ENCODE measurements at regions not wholly inside any gene's neighbourhood (a gene's known extent, or its start where the extent isn't known, plus 50 kb on each side); places are given as distances from the start of the nearest gene placed in this dataset.

GRCh38 chr4:177562859-177563258 lies 120.6 kb upstream of the AGA start:
- no peak overlapping the region for H2AFZ ChIP-seq (replicated peaks; ENCODE audit: low read length, poor library complexity)
- H3K27ac ChIP-seq (ENCODE audit: insufficient read depth, low read length) = no peak overlapping the region
- no CpG with 5 or more reads among the region's 1 CpG for WGBS, 2 experiments (ENCODE audit: extremely low coverage in 2 of 2, insufficient read length in 1 of 2)
- H2AK5ac ChIP-seq (ENCODE audit: low read depth, low read length) = no peak overlapping the region
- 0 out of 2 replicates have a peak, but pooled peaks have one; percentile 21 for ATAC-seq (ENCODE audit: low read depth)
- no peak overlapping the region for H3K4ac ChIP-seq (ENCODE audit: low read depth, low read length)
- H2BK5ac ChIP-seq (ENCODE audit: low read depth, low read length, poor library complexity, severe bottlenecking) = no peak overlapping the region
- H4K20me1 ChIP-seq (ENCODE audit: insufficient read depth, low read length) = no peaks in the 10 kb centered on the region
- H2BK120ac ChIP-seq (ENCODE audit: low read depth, low read length) = no peak overlapping the region
- no peak for DNase-seq
- H3K56ac ChIP-seq (ENCODE audit: extremely low read depth, insufficient read depth, low read length) = no peak overlapping the region
- H2BK20ac ChIP-seq (ENCODE audit: low read depth, low read length) = no peak overlapping the region
- no peak overlapping the region for H4K8ac ChIP-seq (ENCODE audit: low read depth in 2 of 2, low read length in 2 of 2)
- no peak overlapping the region for H3K14ac ChIP-seq (replicated peaks; ENCODE audit: low read depth, low read length)
- H2BK15ac ChIP-seq (ENCODE audit: low read depth, low read length) = no peak overlapping the region
- H3K18ac ChIP-seq (ENCODE audit: low read depth, low read length) = no peak overlapping the region
- in situ Hi-C loops (cut with MboI; ENCODE audit: low sequenced_read_pairs) = loop anchor here (25.0 kb wide), 2 partner anchors 451 to 1724 kb away; no protein-coding TSS in a partner anchor
- no peak overlapping the region for H3K4me2 ChIP-seq (ENCODE audit: low read depth, low read length)
- dilution Hi-C loops (cut with HindIII; ENCODE audit: low sequenced_read_pairs, unreplicated experiment) = no loop called here
- no peak overlapping the region for H3K4me3 ChIP-seq (ENCODE audit: insufficient read depth, low read depth, low read length)
- no peak overlapping the region for H3K9ac ChIP-seq (ENCODE audit: low read depth, low read length)
- H4K91ac ChIP-seq (ENCODE audit: insufficient read depth, low read depth, low read length) = no peak overlapping the region
- H3K23ac ChIP-seq (ENCODE audit: low read depth, low read length) = no peak overlapping the region
- H3K9me3 ChIP-seq (ENCODE audit: control insufficient read depth, insufficient read depth, low read length) = no peaks in the 10 kb centered on the region
- BruUV-seq (replicated peaks) = no TSS peak
- H3K79me1 ChIP-seq (ENCODE audit: low read depth in 1 of 2, low read length in 2 of 2) = no peaks in the 10 kb centered on the region
- ChIA-PET CTCF (no interaction called here), POLR2A (ENCODE audit: unreplicated experiment) (no interaction called here)
- H4K5ac ChIP-seq (ENCODE audit: low read depth, low read length) = no peak overlapping the region
- H3K4me1 ChIP-seq (ENCODE audit: control insufficient read depth, insufficient read depth, low read length) = no peaks in the 10 kb centered on the region
- no peaks in the 10 kb centered on the region for H3K27me3 ChIP-seq (ENCODE audit: control insufficient read depth, insufficient read depth, low read length)
- no peak overlapping the region for H2AK9ac ChIP-seq (replicated peaks; ENCODE audit: low read depth, low read length, poor library complexity)
- H3K9me1 ChIP-seq (ENCODE audit: insufficient read depth, low read length) = no peaks in the 10 kb centered on the region
- no peaks in the 10 kb centered on the region for H3K36me3 ChIP-seq (ENCODE audit: control insufficient read depth, insufficient read depth, low read length)
- no peak for TF ChIP-seq CEBPB (IDR thresholded peaks at IDR 0.05; ENCODE audit: low read depth, low read length)
- no peak for TF ChIP-seq POLR2A (IDR thresholded peaks at IDR 0.05; ENCODE audit: low read depth, low read length)
- TF ChIP-seq CTCF (conservative IDR thresholded peaks at IDR 0.05; ENCODE audit: low read depth, low read length) = no peak
- no peak for TF ChIP-seq RFX5 (IDR thresholded peaks at IDR 0.05; ENCODE audit: low read depth, low read length)
- no peak for TF ChIP-seq MAZ (IDR thresholded peaks at IDR 0.05; ENCODE audit: borderline replicate concordance, low read depth, low read length)
- TF ChIP-seq USF2 (IDR thresholded peaks at IDR 0.05; ENCODE audit: low read depth, low read length) = no peak
- TF ChIP-seq RAD21 (IDR thresholded peaks at IDR 0.05; ENCODE audit: low read length) = no peak
- intact Hi-C loops (cut with micrococcal nuclease) = no loop called here

Measured in IMR-90 (cell line).